ENCODE measurements at regions not wholly inside any gene's neighbourhood (a gene's known extent, or its start where the extent isn't known, plus 50 kb on each side); places are given as distances from the start of the nearest gene placed in this dataset.
A peak's percentile ranks its signal among the peaks of the same experiment; 100 is the strongest.

- no peak for DNase-seq
Measured at GRCh38 chr2:51575181-51575580, 543.2 kb upstream of the NRXN1 start.

- no peak for DNase-seq
Measured at GRCh38 chr2:51559026-51559425, 527.1 kb upstream of the NRXN1 start.

DNA sequence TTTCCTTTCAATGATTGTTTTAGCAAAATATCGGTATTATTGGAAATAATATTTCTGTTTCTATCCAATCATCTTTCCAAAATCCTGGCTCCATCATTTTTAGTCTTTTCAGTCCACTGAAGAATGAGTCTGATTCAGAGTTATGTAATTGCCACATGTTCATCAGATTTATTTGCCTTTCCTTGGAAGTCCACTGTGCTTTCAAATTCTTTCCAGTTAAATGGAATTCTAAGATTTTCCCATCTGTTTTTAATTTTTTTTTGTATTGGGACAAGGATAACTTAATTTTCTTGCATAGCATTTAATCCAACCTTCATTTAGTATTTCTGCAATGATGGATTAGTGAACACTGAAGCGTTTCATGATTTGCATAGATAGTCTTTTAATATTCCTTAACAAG, 521.5 kb upstream of the NRXN1 start:
- peak; percentile 33 for DNase-seq

GRCh38 chr2:51535763-51536162, 503.8 kb upstream of the NRXN1 start:
- DNase-seq: no peak

DNA sequence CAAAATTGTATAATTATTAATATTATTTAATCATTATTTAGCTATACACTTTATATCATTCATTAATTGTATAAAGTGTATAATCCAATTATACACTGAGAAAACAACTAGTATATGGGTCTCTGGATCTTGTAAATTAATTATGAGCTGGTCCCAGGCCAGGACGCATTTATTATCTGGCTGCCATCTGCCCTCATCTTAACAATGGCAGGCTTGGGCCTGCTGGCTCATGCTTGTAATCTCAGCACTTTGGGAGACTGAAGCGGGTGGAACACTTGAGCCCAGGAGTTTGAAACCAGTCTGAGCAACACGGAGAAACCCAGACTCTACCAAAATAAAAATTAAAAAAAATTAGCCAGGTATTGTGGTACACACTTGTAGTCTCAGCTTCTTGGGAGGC, 502.2 kb upstream of the NRXN1 start:
- peak; percentile 69 for DNase-seq

GRCh38 chr2:51528156-51528555, 496.2 kb upstream of the NRXN1 start:
- DNase-seq: peak; percentile 96

- no peak for DNase-seq
Measured at GRCh38 chr2:51526766-51527165, 494.8 kb upstream of the NRXN1 start.

DNA sequence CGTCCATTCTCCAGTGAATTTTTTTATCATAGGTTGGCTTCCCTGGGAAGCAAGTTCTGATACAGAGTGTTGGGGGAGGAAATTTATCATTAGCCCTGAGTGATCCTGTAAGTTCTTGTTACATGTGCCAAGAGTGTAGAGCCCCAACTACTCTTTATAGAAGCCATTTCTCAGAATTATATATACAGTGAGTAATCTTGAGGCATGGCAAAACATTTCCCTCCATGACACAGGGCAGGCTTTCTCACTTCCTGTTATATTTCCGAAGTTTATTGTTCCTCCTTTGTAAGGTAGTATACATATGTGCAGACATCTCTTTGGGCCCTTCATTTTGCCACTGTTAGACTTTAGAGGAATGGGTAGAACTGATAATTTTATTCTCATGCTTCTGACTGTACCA, 484.7 kb upstream of the NRXN1 start:
- DNase-seq: no peak

DNA sequence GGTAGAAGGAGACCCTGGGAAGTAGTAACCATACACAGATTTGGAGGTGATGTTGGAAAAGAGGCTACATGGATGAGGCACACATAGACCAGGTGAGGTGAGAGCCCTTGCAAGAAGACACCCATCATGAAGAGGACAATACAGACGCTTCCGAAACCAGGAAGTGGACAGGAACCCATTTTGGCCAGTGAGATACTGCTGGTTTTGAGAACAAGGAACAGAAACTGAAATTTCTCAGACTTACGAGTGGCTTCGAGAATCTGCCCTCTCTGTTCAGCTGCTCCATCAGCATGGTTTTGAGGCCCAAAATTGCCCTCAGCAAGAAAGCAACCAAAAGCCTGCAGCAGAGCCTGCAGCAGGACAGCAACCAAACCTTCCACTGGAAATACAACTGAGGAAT, 479.1 kb upstream of the NRXN1 start:
- no peak for DNase-seq

DNA sequence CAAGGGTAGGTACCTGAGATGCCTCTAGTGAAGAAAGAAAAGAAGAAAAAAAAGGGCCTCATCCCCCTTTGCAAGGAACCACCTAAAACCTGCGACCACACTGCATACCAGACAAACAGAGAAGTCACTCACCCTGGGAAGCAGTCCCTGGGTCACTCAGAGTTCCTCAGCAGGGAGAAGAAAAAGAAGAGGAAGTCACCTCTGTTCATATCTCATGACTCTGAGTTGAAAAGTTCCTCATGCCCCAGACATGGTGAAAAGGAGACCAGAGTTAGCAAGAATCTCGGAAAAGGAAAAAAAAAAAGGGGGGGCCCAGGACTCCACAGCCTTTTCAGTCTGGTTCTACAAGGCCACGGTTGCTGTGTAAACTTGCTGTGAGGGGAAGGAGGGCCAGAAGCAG, 478.4 kb upstream of the NRXN1 start:
- DNase-seq: no peak

GRCh38 chr2:51505533-51505932, 473.6 kb upstream of the NRXN1 start:
- DNase-seq: no peak

DNA sequence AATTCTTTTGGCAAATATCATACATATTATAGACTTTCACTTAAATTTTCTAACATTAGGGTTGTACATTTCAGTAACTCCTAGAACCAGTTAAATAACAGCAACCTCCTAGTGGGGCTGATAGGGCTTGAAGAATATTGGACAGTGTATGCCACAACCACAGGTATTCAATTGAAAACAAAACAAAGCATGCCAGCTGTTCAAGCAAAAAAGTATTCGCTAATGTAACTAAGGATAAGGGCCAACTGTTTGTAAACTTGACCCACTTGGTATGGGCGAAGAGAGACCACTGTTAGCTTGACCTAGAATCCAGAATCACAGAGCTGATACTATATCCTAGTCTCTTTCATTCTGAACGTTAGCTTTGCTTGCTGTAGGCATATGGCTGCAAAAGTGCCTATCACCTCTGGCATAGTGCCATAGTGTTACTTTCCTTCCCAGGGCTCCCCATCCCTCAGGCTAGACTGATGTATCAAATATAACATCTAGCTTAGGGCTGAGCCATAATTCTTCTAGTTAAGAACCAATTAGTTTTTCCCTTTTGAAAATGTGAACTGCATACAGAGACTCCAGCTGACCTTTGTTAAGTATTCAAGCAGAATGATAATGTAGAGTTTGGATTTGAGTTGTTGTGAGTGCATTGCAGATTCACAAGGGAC, 458.8 kb upstream of the NRXN1 start:
- DNase-seq: no peak

DNA sequence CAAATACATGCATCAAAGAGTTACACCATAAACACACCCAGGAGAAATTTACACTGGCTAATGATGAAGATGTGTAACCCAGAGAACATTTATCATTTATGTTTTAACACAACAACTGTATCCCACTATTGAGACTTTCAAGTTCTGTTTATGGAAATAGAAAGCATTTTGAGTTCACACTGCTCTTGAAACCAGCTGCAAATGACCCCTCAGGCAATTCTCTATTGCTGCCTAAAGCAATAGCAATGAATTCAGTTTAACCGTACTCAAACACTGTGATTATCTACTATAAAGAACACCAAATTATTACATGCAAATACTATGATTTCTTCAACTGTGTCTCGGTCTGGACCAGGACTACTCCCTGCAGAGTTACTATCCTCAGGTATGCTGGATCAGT, 452.7 kb upstream of the NRXN1 start:
- no peak for DNase-seq

DNA sequence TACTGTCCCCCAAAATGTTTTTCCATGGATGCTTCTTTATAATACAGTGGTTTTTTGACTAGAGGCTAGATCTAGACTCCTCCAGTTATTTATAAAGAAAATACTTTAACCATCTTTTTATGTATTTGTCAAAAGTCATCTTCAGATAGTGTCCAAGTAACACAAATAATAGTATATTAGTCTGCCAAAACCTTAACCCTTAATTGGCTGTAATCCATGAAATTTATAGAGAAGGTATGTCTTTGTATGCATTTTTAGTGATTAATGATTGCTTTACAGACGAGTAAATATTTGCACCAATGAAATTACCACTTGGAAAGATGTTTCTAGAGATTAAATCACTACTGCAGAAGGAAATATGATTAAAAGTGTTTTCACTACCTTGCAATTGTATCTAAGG, 451.8 kb upstream of the NRXN1 start:
- DNase-seq: no peak

DNA sequence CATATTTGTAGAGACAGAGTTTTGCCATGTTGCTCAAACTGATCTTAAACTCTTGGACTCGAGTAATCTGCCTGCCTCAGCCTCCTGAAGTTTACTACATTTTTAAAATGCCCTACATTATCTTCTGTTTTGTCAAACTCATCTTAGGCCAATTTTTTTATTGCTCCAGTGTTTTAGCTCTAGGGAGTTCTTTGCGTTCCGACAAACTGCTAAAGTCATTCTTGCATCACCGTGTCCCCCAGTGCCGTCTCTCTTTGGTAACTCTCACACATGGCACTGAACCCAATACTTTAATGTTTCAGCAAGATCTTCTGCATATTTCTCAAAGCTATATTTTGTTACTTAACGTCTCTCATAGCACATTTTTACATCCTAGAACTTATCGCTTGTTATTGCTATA, 440.9 kb upstream of the NRXN1 start:
- no peak for DNase-seq

- no peak for DNase-seq
Measured at GRCh38 chr2:51472300-51472699, 440.4 kb upstream of the NRXN1 start.

DNA sequence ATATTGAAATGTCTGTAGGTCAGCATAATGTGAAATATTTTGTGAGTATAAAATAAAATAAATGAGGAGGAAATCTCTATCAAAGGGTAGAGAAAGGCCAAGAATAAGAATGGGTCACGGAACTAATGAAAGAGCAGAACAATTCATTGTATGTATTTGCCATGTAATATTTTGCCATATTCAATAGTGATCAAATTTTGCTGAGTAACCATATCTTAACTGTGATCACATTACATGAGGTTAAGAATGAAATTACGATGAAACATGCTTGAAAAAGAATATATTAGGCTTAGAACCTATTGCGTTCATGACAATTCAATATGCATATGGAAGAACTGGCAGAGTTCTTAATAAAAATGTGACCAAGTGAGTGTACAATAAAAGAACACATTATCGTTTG, 437.2 kb upstream of the NRXN1 start:
- DNase-seq: no peak

DNA sequence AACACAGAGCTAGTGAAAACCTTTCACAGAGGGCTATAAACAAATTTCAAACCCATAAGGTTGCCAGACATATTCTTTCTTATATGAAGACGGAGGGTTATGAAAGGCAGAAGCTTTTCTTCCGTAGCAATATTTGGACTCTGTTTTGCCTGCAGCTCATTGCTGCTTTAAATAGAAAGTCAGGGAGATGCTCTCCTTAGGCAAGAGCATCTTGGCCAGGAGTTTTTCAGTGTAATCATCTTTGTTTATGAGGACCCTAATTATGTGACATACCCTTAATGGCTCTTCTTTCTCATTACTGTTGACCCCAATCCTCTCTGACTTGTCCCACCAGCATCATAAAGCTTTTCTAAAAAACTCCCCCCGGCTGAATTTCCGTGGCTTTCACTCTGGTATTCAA, 433.4 kb upstream of the NRXN1 start:
- DNase-seq: no peak

- DNase-seq: no peak
Measured at GRCh38 chr2:51454177-51454576, 422.2 kb upstream of the NRXN1 start.

- no peak for DNase-seq
Measured at GRCh38 chr2:51448911-51449310, 417.0 kb upstream of the NRXN1 start.

DNA sequence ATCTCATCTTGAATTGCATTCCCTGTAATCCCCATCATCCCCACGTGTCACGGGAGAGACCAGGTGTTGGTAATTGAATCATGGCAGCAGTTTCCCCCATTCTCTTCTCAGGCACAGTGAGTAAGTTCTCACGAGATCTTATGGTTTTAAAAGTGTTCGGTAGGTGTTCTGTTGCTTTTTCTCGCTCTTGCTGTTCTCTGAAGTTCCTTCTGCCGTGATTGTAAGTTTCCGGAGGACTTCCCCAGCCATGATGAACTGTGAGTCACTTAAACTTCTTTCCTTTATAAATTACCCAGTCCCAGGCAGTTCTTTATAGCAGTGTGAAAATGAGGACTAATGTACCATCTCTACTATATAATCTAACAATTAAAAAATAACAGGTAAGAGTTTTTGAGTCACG, 409.9 kb upstream of the NRXN1 start:
- no peak for DNase-seq

DNA sequence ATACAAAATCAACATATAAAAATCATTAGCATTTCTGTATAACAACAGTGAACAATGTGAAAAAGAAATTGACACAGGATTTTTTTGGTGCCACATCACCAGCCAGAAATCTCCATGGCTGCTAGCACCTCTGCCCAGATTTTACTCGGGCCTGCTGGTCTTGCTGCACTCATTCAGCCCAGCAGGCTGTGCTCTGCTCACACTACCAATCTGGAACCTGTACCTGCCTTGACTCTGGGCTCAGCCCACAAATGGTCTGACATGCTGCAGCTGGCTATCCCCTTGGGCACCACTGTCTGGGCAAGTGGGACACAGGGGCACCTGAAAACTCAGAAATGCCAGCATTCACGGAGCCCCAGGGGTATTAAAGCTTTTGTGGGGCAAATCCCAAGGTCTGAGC, 392.5 kb upstream of the NRXN1 start:
- no peak for DNase-seq

GRCh38 chr2:51420511-51420910, 388.6 kb upstream of the NRXN1 start:
- no peak for DNase-seq

GRCh38 chr2:51413726-51414125, 381.8 kb upstream of the NRXN1 start:
- no peak for DNase-seq

GRCh38 chr2:51410331-51410730, 378.4 kb upstream of the NRXN1 start:
- no peak for DNase-seq

DNA sequence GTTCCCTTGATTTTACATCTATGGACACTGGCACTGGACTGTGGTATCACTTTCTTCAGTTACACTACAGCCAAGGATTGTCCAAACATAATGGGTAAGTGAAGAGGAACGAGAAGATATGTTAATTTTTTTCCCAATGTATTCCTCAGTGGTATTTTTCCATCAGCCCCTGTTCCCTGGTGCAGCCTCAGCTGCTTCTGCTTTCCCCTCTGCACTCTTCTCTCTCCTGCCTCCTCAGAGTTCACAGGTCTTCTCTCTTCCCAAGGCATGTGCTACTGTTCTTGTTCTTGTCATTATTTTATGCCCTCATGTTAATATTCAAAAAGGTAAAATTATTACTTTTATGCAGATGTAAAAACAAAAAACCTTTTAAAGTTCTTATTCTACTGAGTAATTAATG, 378.0 kb upstream of the NRXN1 start:
- DNase-seq: no peak
